ENCODE measurements at regions not wholly inside any gene's neighbourhood (a gene's known extent, or its start where the extent isn't known, plus 50 kb on each side); places are given as distances from the start of the nearest gene placed in this dataset.

DNA sequence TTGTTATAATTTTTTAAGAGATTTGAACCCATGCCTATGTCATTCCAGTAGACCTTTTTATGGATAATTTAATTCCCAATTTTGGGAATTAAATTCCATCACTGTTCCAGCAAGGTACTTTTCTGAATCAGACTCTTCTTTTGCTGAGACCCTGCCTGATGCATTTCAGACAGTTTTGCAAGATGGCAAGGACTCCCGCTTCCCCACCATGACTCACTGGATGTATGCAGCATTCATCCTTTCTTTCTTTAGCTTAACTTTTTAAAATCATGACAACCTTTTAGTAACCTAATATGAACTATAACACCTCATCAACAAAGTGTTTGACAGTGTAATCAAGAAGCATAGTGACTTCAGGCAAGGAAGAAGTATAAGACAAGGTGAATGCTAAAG, 178.1 kb upstream of the LEF1 start:
- Histone ChIP-seq H3K27me3 (ENCODE audit: control insufficient read depth in 1 of 2, insufficient read depth in 1 of 2, low read length in 2 of 2) (peaks cover 0 to 34% of the 10 kb centered on the region in 2 experiments), H2BK15ac (ENCODE audit: low read depth, poor library complexity, severe bottlenecking) (no peak overlapping the region), H3K4ac (ENCODE audit: low read depth in 1 of 2, low read length in 2 of 2) (no peak overlapping the region), H3K9me3 (ENCODE audit: control insufficient read depth, low read length) (no peaks in the 10 kb centered on the region), H2BK5ac (ENCODE audit: low read depth, low read length, poor library complexity, severe bottlenecking) (no peak overlapping the region), H3K27ac (ENCODE audit: low read length, poor library complexity, severe bottlenecking) (peak overlapping the region; percentile 71), H3K23ac (ENCODE audit: low read length in 2 of 2) (no peak overlapping the region), H3K4me2 (ENCODE audit: low read length, poor library complexity, severe bottlenecking) (no peak overlapping the region), H3K9ac (ENCODE audit: low read length) (no peak overlapping the region), H4K91ac (ENCODE audit: low read length) (no peak overlapping the region), H2AFZ (ENCODE audit: low read depth, low read length) (no peak overlapping the region), H4K8ac (ENCODE audit: low read length) (no peak overlapping the region), H2AK5ac (ENCODE audit: low read length, severe bottlenecking) (no peak overlapping the region), H3K4me1 (ENCODE audit: control insufficient read depth, insufficient read depth, low read depth, low read length) (no peaks in the 10 kb centered on the region), H3K36me3 (ENCODE audit: control insufficient read depth in 1 of 2, insufficient read depth in 2 of 2, low read depth in 1 of 2, low read length in 2 of 2) (no peaks in the 10 kb centered on the region), H2BK120ac (ENCODE audit: low read depth, low read length) (peak overlapping the region; percentile 39), H3K79me1 (replicated peaks; ENCODE audit: low read length, poor library complexity, severe bottlenecking) (no peaks in the 10 kb centered on the region), H3K18ac (ENCODE audit: low read depth in 1 of 2, low read length in 2 of 2) (no peak overlapping the region), H3K4me3 (ENCODE audit: insufficient read depth in 1 of 2, low read depth in 1 of 2, low read length in 2 of 2) (no peak overlapping the region), H2BK12ac (ENCODE audit: low read length in 2 of 2) (no peak overlapping the region), H3K14ac (ENCODE audit: low read length in 2 of 2) (no peak overlapping the region)
- no peak for DNase-seq
- 96% methylated on average over 1 of the region's 1 CpG for WGBS

DNA sequence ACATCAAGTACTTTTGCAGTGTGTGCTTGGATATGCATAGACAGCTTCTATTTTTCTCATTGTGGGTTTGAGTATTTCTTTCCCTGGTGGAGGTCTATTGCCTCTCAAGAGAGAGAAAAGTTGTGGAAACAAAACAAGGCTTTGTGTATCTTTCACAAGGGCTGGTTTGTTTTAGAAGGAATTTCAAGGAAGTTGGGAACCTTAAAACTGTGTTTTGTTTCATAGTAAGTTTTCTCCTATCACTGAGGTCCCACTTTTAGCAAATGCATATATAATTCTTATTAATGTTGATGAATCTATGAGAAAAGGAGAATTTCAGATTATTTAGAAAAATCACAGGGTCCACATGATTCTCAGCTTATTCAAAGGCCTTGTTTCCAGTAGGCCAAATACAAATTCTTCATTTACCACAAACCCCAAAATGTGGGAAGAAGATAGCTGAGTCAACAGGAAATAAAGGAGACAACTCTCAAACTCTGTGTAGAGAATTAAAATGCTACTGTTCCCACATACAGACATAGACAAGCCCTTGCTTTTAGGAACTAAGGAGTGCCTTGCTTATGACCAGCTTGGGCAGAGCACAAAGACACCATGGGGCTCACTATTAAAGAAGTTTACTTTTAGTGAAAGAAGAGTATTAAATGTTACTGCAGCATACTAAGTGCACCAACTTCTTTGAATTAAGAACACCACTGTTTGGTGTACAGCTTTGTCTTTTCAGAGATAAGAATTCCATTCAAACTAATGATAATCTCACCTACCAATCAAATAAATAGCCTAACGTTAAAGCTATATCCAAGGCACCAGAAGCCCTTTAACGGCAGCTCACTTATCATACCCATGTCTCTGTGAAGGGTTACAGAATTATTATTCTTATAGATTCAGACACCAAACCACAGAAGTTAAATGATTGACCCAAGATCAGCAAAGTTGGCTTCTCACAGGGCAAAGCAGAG, 177.4 kb upstream of the LEF1 start:
- no peak overlapping the region for H3K18ac ChIP-seq (ENCODE audit: low read depth in 1 of 2, low read length in 2 of 2)
- peak; percentile 80 for DNase-seq
- no peak overlapping the region for H3K4me3 ChIP-seq (ENCODE audit: insufficient read depth in 1 of 2, low read depth in 1 of 2, low read length in 2 of 2)
- H3K23ac ChIP-seq (ENCODE audit: low read length in 2 of 2) = no peak overlapping the region
- no peaks in the 10 kb centered on the region for H3K79me1 ChIP-seq (replicated peaks; ENCODE audit: low read length, poor library complexity, severe bottlenecking)
- H4K91ac ChIP-seq (ENCODE audit: low read length) = no peak overlapping the region
- H2BK15ac ChIP-seq (ENCODE audit: low read depth, poor library complexity, severe bottlenecking) = no peak overlapping the region
- WGBS = 74% methylated on average over 2 of the region's 2 CpGs
- no peaks in the 10 kb centered on the region for H3K9me3 ChIP-seq (ENCODE audit: control insufficient read depth, low read length)
- H3K9ac ChIP-seq (ENCODE audit: low read length) = no peak overlapping the region
- H3K4me2 ChIP-seq (ENCODE audit: low read length, poor library complexity, severe bottlenecking) = no peak overlapping the region
- no peak overlapping the region for H3K14ac ChIP-seq (ENCODE audit: low read length in 2 of 2)
- H3K27ac ChIP-seq (ENCODE audit: low read length, poor library complexity, severe bottlenecking) = peak overlapping the region; percentile 71
- no peak overlapping the region for H2AFZ ChIP-seq (ENCODE audit: low read depth, low read length)
- no peak overlapping the region for H4K8ac ChIP-seq (ENCODE audit: low read length)
- H2BK5ac ChIP-seq (ENCODE audit: low read depth, low read length, poor library complexity, severe bottlenecking) = no peak overlapping the region
- no peaks in the 10 kb centered on the region for H3K36me3 ChIP-seq (ENCODE audit: control insufficient read depth in 1 of 2, insufficient read depth in 2 of 2, low read depth in 1 of 2, low read length in 2 of 2)
- H2AK5ac ChIP-seq (ENCODE audit: low read length, severe bottlenecking) = no peak overlapping the region
- no peak overlapping the region for H3K4ac ChIP-seq (ENCODE audit: low read depth in 1 of 2, low read length in 2 of 2)
- no peaks in the 10 kb centered on the region for H3K4me1 ChIP-seq (ENCODE audit: control insufficient read depth, insufficient read depth, low read depth, low read length)
- no peak overlapping the region for H2BK12ac ChIP-seq (ENCODE audit: low read length in 2 of 2)
- H2BK120ac ChIP-seq (ENCODE audit: low read depth, low read length) = no peak overlapping the region
- peaks cover 0 to 28% of the 10 kb centered on the region in 2 experiments for H3K27me3 ChIP-seq (ENCODE audit: control insufficient read depth in 1 of 2, insufficient read depth in 1 of 2, low read length in 2 of 2)

DNA sequence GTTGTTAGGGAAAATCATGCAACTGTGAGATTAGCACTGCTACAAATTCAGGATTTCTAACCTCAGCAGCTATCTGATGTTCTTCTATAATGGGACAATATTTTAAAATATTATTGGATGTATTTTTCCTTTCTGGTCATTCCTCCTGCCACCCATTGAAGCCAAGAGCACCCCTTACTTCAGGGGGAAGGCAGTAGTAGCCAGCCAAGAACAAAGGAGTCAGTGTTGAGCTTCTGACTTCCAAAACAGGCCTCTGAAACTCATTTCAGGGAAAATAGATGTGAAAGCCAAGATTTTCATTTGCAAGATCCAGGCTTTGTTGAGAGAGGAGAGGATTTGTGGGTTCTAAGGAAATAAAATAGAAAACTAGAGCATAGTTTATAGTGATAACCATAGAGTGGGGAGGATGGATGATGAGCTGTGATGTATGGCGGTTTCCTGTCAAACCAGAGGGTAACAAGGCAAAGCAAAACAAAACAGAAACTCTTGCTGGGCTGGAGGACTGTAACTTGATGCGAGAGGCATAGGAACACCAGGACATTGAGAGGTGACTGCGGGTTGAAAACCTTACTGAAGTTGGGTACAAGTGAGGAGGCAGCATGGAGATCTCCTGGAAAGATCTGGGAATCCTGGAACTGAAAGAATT, 173.7 kb upstream of the LEF1 start:
- H3K14ac ChIP-seq (ENCODE audit: low read length in 2 of 2) = no peak overlapping the region
- no peak overlapping the region for H2AK5ac ChIP-seq (ENCODE audit: low read length, severe bottlenecking)
- no peak overlapping the region for H4K91ac ChIP-seq (ENCODE audit: low read length)
- H3K4ac ChIP-seq (ENCODE audit: low read depth in 1 of 2, low read length in 2 of 2) = no peak overlapping the region
- H3K9me3 ChIP-seq (ENCODE audit: control insufficient read depth, low read length) = no peaks in the 10 kb centered on the region
- WGBS = 82% methylated on average over 3 of the region's 3 CpGs
- H2BK5ac ChIP-seq (ENCODE audit: low read depth, low read length, poor library complexity, severe bottlenecking) = no peak overlapping the region
- H3K27me3 ChIP-seq (ENCODE audit: control insufficient read depth in 1 of 2, insufficient read depth in 1 of 2, low read length in 2 of 2) = peaks cover 0 to 25% of the 10 kb centered on the region in 2 experiments
- H3K4me2 ChIP-seq (ENCODE audit: low read length, poor library complexity, severe bottlenecking) = no peak overlapping the region
- peak overlapping the region in 1 of 2 experiments; percentile 59 for H2BK12ac ChIP-seq (ENCODE audit: low read length in 2 of 2)
- H3K36me3 ChIP-seq (ENCODE audit: control insufficient read depth in 1 of 2, insufficient read depth in 2 of 2, low read depth in 1 of 2, low read length in 2 of 2) = no peaks in the 10 kb centered on the region
- no peak overlapping the region for H3K27ac ChIP-seq (ENCODE audit: low read length, poor library complexity, severe bottlenecking)
- H2AFZ ChIP-seq (ENCODE audit: low read depth, low read length) = no peak overlapping the region
- no peak overlapping the region for H3K4me3 ChIP-seq (ENCODE audit: insufficient read depth in 1 of 2, low read depth in 1 of 2, low read length in 2 of 2)
- H3K18ac ChIP-seq (ENCODE audit: low read depth in 1 of 2, low read length in 2 of 2) = no peak overlapping the region
- H4K8ac ChIP-seq (ENCODE audit: low read length) = peak overlapping the region; percentile 9
- DNase-seq = no peak
- no peak overlapping the region for H3K23ac ChIP-seq (ENCODE audit: low read length in 2 of 2)
- no peak overlapping the region for H2BK15ac ChIP-seq (ENCODE audit: low read depth, poor library complexity, severe bottlenecking)
- no peak overlapping the region for H3K9ac ChIP-seq (ENCODE audit: low read length)
- H2BK120ac ChIP-seq (ENCODE audit: low read depth, low read length) = no peak overlapping the region
- H3K4me1 ChIP-seq (ENCODE audit: control insufficient read depth, insufficient read depth, low read depth, low read length) = no peaks in the 10 kb centered on the region
- no peaks in the 10 kb centered on the region for H3K79me1 ChIP-seq (replicated peaks; ENCODE audit: low read length, poor library complexity, severe bottlenecking)

DNA sequence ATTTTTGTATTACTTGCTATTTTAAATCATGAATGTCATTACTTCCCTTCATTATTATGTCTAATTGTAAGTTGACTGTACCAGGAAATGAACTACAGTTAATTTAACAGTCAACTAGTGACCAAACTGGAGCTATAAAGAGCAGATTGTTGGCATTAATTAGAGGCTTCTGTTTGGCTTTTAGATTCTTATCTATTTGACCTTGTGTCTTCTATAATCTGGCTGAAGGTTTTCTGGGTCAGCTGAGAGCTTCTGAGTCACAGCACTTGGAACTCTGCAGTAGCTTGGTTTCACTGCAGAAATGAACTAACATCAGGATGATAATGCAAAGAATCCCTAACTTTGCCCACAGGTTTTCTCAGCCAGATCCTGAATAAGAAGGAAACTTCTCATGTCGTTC, 169.2 kb upstream of the LEF1 start:
- Histone ChIP-seq H3K4me2 (ENCODE audit: low read length, poor library complexity, severe bottlenecking) (no peak overlapping the region), H2BK12ac (ENCODE audit: low read length in 2 of 2) (no peak overlapping the region), H2BK120ac (ENCODE audit: low read depth, low read length) (no peak overlapping the region), H3K9ac (ENCODE audit: low read length) (no peak overlapping the region), H3K27ac (ENCODE audit: low read length, poor library complexity, severe bottlenecking) (no peak overlapping the region), H3K36me3 (ENCODE audit: control insufficient read depth in 1 of 2, insufficient read depth in 2 of 2, low read depth in 1 of 2, low read length in 2 of 2) (no peaks in the 10 kb centered on the region), H3K14ac (ENCODE audit: low read length in 2 of 2) (no peak overlapping the region), H3K4me3 (ENCODE audit: insufficient read depth in 1 of 2, low read depth in 1 of 2, low read length in 2 of 2) (no peak overlapping the region), H3K9me3 (ENCODE audit: control insufficient read depth, low read length) (no peaks in the 10 kb centered on the region), H3K4ac (ENCODE audit: low read depth in 1 of 2, low read length in 2 of 2) (no peak overlapping the region), H3K27me3 (ENCODE audit: control insufficient read depth in 1 of 2, insufficient read depth in 1 of 2, low read length in 2 of 2) (peaks cover 0 to 29% of the 10 kb centered on the region in 2 experiments), H3K4me1 (ENCODE audit: control insufficient read depth, insufficient read depth, low read depth, low read length) (no peaks in the 10 kb centered on the region), H2BK5ac (ENCODE audit: low read depth, low read length, poor library complexity, severe bottlenecking) (no peak overlapping the region), H2AK5ac (ENCODE audit: low read length, severe bottlenecking) (no peak overlapping the region), H2BK15ac (ENCODE audit: low read depth, poor library complexity, severe bottlenecking) (no peak overlapping the region), H2AFZ (ENCODE audit: low read depth, low read length) (no peak overlapping the region), H3K18ac (ENCODE audit: low read depth in 1 of 2, low read length in 2 of 2) (no peak overlapping the region), H4K91ac (ENCODE audit: low read length) (no peak overlapping the region), H3K79me1 (replicated peaks; ENCODE audit: low read length, poor library complexity, severe bottlenecking) (no peaks in the 10 kb centered on the region), H4K8ac (ENCODE audit: low read length) (no peak overlapping the region), H3K23ac (ENCODE audit: low read length in 2 of 2) (no peak overlapping the region)
- 0% methylated on average over 1 of the region's 1 CpG for WGBS
- DNase-seq = peak; percentile 76
